ENCODE measurements at regions not wholly inside any gene's neighbourhood (a gene's known extent, or its start where the extent isn't known, plus 50 kb on each side); places are given as distances from the start of the nearest gene placed in this dataset.

- DNase-seq = no peak
- no peak overlapping the region for H3K27ac ChIP-seq
- WGBS, 2 donors = 90% methylated on average over 7 of the region's 7 CpGs
- H3K4me3 ChIP-seq = no peak overlapping the region
- no peaks in the 10 kb centered on the region for H3K4me1 ChIP-seq
- no peaks in the 10 kb centered on the region for H3K36me3 ChIP-seq (replicated peaks in 1 of 2; ENCODE audit: insufficient read depth in 1 of 2, low read depth in 2 of 2)
- no peaks in the 10 kb centered on the region for H3K27me3 ChIP-seq
- intact Hi-C loops (cut with DNase I) = no loop called here
- TF ChIP-seq CTCF (IDR thresholded peaks at IDR 0.05) = no peak
- no peak for TF ChIP-seq POLR2A (IDR thresholded peaks at IDR 0.05)
- H3K9me3 ChIP-seq = no peaks in the 10 kb centered on the region
- ATAC-seq = no peak
Measured at GRCh38 chr16:85545227-85545818, 67.8 kb upstream of the GSE1 start.

GRCh38 chr16:85546585-85547447 lies 66.3 kb upstream of the GSE1 start:
- DNase-seq (no peak), ATAC-seq (no peak)
- Histone ChIP-seq H3K4me1 (no peaks in the 10 kb centered on the region), H3K36me3 (replicated peaks in 1 of 2; ENCODE audit: insufficient read depth in 1 of 2, low read depth in 2 of 2) (no peaks in the 10 kb centered on the region), H3K27me3 (no peaks in the 10 kb centered on the region), H3K27ac (no peak overlapping the region), H3K4me3 (no peak overlapping the region), H3K9me3 (no peaks in the 10 kb centered on the region)
- WGBS, 2 donors = 86 to 94% methylated on average over 17 to 21 of the region's 21 CpGs
- TF ChIP-seq POLR2A (IDR thresholded peaks at IDR 0.05) (no peak), CTCF (IDR thresholded peaks at IDR 0.05) (peak in 1 of 7 experiments; percentile 21)
- intact Hi-C loops (cut with DNase I) = no loop called here

GRCh38 chr16:85548375-85548774 lies 64.7 kb upstream of the GSE1 start:
- intact Hi-C loops (cut with DNase I) = no loop called here
- Histone ChIP-seq H3K27ac (no peak overlapping the region), H3K27me3 (no peaks in the 10 kb centered on the region), H3K4me3 (no peak overlapping the region), H3K36me3 (replicated peaks in 1 of 2; ENCODE audit: insufficient read depth in 1 of 2, low read depth in 2 of 2) (no peaks in the 10 kb centered on the region), H3K9me3 (no peaks in the 10 kb centered on the region), H3K4me1 (peaks cover 7% of the 10 kb centered on the region)
- TF ChIP-seq POLR2A (IDR thresholded peaks at IDR 0.05) (no peak), CTCF (IDR thresholded peaks at IDR 0.05) (no peak)
- WGBS, 2 donors = 90 to 91% methylated on average over 9 of the region's 9 CpGs
- DNase-seq (no peak), ATAC-seq (no peak)

GRCh38 chr16:85549766-85550421 lies 63.2 kb upstream of the GSE1 start:
- no peak overlapping the region for H3K27ac ChIP-seq
- intact Hi-C loops (cut with DNase I) = no loop called here
- 66 to 71% methylated on average over 10 to 13 of the region's 13 CpGs for WGBS, 2 donors
- H3K4me1 ChIP-seq = peaks cover 16% of the 10 kb centered on the region
- no peaks in the 10 kb centered on the region for H3K9me3 ChIP-seq
- H3K36me3 ChIP-seq (replicated peaks in 1 of 2; ENCODE audit: insufficient read depth in 1 of 2, low read depth in 2 of 2) = no peaks in the 10 kb centered on the region
- DNase-seq (no peak), ATAC-seq (no peak)
- no peak overlapping the region for H3K4me3 ChIP-seq
- TF ChIP-seq CTCF (IDR thresholded peaks at IDR 0.05) = no peak
- TF ChIP-seq POLR2A (IDR thresholded peaks at IDR 0.05) = no peak
- H3K27me3 ChIP-seq = no peaks in the 10 kb centered on the region

Measured in body of pancreas (tissue), 4 donors.